Fibroblast of pulmonary artery (primary cell): ENCODE measurements at regions not wholly inside any gene's neighbourhood (a gene's known extent, or its start where the extent isn't known, plus 50 kb on each side); places are given as distances from the start of the nearest gene placed in this dataset.

Experiments
- DNase-seq: peaks from one replicate; pipeline ENCODE4 v3.0.0-alpha.2; 2010; ENCODE audit warnings: low read depth
- H3K4me3 ChIP-seq: replicated peaks from 2 replicates; pipeline ENCODE4 v1.5.1; 2011; ENCODE audit warnings: low read depth, mild to moderate bottlenecking, control low read depth, low read length, moderate library complexity
- TF ChIP-seq, protein P1 (sequence below): IDR thresholded peaks from 2 replicates; pipeline ENCODE4 v1.5.1; 2011; ENCODE audit warnings: mild to moderate bottlenecking, control low read depth, low read length, inconsistent platforms; ENCODE audit errors: missing control alignments

DNA sequence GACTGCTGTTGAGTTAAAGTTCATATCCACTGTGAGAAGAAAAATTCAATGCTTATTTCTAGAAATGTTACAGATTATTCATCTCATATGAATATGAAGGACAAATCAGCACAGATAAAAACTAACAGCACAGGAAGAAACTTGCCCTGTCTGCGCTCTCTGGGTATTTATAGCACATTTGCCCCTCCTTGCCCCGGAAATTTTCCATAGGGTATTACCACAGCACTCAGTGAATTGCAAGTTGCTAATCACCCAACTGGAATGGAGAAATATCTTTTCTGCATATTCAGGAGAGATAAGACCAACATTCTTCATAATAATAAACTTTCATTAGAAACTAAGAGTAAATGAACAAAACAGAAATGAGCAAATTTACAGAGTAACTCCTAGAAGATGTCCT is 318.0 kb upstream of the KLF12 start:
- DNase-seq, result peak; percentile 58
- no peak overlapping the region for H3K4me3 ChIP-seq
- TF ChIP-seq, protein P1, sequence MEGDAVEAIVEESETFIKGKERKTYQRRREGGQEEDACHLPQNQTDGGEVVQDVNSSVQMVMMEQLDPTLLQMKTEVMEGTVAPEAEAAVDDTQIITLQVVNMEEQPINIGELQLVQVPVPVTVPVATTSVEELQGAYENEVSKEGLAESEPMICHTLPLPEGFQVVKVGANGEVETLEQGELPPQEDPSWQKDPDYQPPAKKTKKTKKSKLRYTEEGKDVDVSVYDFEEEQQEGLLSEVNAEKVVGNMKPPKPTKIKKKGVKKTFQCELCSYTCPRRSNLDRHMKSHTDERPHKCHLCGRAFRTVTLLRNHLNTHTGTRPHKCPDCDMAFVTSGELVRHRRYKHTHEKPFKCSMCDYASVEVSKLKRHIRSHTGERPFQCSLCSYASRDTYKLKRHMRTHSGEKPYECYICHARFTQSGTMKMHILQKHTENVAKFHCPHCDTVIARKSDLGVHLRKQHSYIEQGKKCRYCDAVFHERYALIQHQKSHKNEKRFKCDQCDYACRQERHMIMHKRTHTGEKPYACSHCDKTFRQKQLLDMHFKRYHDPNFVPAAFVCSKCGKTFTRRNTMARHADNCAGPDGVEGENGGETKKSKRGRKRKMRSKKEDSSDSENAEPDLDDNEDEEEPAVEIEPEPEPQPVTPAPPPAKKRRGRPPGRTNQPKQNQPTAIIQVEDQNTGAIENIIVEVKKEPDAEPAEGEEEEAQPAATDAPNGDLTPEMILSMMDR, result no peak

DNA sequence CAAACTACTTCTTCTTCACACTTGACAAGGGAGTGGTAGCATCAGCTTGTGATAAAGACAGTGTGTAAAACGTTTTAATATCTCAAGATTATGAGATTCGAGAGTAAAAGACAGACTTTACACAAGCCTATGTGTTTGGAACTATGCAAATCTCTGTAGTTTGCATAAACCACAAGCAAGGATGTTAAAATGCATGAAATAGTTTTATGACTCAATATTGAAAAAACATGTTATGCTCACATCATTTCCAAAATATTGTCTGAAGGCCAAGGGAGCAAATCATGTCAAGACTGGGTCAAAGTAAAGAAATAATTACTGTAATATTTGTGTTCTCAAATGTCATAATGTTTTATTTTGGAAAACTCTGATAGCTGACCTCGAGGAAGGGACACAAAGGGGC is 316.8 kb upstream of the KLF12 start:
- no peak overlapping the region for H3K4me3 ChIP-seq
- no peak for DNase-seq
- TF ChIP-seq, protein P1, result no peak

DNA sequence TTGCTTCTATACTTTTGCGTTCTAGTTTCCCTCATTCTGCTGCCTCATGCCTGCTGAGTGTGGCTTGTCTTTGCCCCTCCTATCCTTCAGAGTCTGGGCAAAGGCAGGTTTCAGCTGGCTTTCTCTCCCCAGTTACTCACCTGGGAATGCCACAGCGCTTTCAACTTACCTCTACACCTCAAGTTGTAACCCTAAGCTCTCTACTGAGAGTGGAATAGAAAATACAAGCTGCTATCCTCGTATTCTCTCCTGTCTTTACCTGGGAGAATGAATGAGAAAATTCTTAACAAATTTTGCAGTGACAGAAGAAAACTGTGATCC is 316.3 kb upstream of the KLF12 start:
- TF ChIP-seq, protein P1, result no peak
- H3K4me3 ChIP-seq, result no peak overlapping the region
- no peak for DNase-seq

DNA sequence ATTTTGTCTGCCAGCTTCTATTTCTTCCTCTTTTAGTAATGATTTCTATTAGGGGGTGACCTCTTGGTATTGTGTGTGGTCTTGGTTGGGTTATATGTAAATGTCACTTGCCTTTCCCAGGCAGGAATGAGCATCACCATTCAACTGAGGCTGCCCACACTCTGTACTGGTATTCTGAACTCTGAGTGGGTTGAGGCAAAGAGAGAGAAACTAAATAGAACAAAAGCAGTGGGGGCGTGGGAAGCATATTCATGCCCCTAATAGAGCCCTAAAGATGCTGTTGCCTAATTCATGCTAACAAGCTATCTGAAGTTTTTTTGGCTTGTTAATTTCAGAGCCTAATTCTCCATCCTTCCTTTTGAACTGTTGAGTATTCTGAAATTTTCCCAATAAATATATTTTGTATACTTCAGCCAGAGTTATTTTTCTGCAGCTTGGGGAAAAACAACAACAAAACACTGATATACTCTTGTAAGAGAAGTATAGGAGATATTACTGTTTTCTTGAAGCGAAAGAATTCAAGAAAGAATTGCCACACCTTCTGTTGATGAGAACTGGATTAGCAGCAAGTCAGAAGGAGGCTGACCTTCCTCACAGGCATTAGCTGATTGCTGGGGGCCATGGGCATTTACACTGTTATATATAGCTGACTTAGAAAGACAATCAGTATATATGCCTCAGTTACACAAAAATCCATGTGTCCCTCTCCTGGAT is 315.8 kb upstream of the KLF12 start:
- no peak overlapping the region for H3K4me3 ChIP-seq
- DNase-seq, result no peak
- TF ChIP-seq, protein P1, result no peak

DNA sequence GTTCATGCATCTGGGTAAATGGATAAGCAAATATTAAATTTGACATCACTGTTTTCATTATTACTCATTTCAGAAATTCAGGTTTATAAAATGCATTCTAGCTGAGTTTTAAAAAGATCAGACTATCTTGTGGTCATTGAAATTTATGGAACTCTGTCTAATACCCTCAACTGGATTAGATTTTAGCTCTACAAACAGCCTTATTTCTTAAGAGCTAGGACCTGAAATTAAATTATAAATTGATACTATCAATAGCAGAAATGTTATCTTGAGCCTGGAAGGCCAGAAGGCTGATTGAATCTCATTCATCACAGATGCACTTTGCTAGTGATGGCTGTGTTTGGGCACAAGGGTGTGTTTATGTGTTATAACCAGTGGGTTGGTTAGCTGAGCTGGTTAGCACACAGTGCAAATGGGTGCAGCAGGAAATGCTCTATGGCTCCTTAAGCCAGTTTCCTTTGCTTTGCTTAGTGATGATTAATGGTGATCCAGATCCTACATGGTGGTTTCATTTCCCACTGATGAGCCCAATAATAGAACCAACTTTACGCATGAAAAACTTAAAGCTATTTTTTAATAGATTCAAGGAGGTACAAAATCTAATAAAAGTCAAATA is 310.8 kb upstream of the KLF12 start:
- DNase-seq, result no peak
- TF ChIP-seq, protein P1, result no peak
- H3K4me3 ChIP-seq, result no peak overlapping the region

DNA sequence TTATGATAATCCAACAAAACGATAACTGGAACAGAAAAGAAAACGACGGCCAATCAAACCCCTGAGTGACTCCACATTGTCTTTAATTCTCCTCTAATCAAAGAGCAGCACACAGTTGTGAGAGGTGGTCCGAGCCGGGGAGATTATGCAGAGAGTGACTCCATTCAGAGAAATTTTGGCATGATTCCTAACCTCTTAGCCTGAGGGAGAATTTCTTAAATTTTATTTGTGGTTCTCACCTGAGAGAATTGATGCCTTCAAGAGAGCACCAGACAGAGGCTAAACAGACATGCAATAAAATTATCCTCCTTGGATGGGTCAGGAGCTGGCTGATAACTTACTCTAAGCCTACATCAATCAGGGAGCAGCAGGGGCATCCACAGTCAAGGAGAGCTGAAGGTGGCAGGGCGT is 310.0 kb upstream of the KLF12 start:
- H3K4me3 ChIP-seq, result no peak overlapping the region
- DNase-seq, result no peak
- TF ChIP-seq, protein P1, result no peak

DNA sequence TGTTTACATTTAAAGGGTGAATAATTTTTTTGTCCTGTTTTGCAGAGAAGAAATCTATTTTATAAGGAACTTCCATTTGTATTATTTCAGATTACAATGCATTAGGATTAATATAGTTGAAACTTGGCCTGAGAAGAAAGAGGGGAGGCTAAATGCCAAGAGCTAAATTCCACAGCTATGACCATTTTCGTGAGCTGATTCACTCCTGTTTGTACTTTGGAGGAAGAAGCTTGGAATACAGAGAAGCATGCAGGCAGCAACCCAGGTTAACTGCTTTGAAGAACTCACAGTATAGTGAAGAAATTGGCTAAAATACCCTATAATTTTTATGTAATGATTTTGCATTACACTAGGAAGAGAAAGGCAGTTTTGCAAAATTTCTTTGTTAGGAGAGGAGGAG is 309.4 kb upstream of the KLF12 start:
- peak; percentile 87 for DNase-seq
- no peak overlapping the region for H3K4me3 ChIP-seq
- TF ChIP-seq, protein P1, result no peak
